Mesothelial cell of epicardium (in vitro differentiated cells): ENCODE measurements at regions not wholly inside any gene's neighbourhood (a gene's known extent, or its start where the extent isn't known, plus 50 kb on each side); places are given as distances from the start of the nearest gene placed in this dataset.

Source experiments
- DNase-seq, 2 experiments: peaks; one replicate each; pipeline ENCODE4 v3.0.0; 2021; ENCODE audit warnings: low spot score in 2 of 2; ENCODE audit not compliant: unreplicated experiment in 2 of 2
- H3K27ac Mint-ChIP-seq: 2 replicates; pipeline ENCODE4 v1.8.0; 2021; ENCODE audit warnings: mixed read lengths
- H3K27me3 Mint-ChIP-seq: 2 replicates; pipeline ENCODE4 v1.8.0; 2021; ENCODE audit warnings: low read depth, mixed read lengths
- H3K36me3 Mint-ChIP-seq: 2 replicates; pipeline ENCODE4 v1.8.0; 2021; ENCODE audit warnings: mixed read lengths
- H3K4me1 Mint-ChIP-seq: 2 replicates; pipeline ENCODE4 v1.8.0; 2021; ENCODE audit warnings: mixed read lengths
- H3K4me3 Mint-ChIP-seq: 2 replicates; pipeline ENCODE4 v1.8.0; 2021; ENCODE audit warnings: mild to moderate bottlenecking, moderate library complexity, mixed read lengths
- H3K9me3 Mint-ChIP-seq: 2 replicates; pipeline ENCODE4 v1.8.0; 2021; ENCODE audit warnings: mixed read lengths
- TF ChIP-seq, protein P1 (sequence below): fragments of 200-600 bp; sonication (generic); IDR thresholded peaks from one replicate; pipeline ENCODE4 v1.5.0; 2021; ENCODE audit warnings: antibody characterized with exemption; ENCODE audit not compliant: unreplicated experiment

DNA sequence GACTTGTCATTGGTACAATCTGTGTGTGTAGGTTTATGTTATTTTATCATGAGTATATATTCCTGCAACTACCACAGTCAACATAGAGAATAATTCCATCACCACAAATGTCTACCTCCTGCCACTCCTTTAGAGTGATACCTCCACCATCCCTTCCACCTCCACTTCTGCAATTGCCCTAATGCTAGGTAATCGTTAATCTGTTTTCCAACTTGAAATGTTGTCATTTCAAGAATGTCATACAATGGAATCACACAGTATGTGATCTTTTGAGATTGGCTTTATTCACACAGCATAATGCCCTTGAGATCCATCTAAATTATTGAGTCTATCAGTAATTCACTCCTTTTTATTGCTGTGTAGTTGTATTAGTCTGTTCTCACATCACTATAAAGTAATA is 414.8 kb upstream of the C16orf82 start:
- no peak overlapping the region for H3K27ac Mint-ChIP-seq
- TF ChIP-seq, protein P1, sequence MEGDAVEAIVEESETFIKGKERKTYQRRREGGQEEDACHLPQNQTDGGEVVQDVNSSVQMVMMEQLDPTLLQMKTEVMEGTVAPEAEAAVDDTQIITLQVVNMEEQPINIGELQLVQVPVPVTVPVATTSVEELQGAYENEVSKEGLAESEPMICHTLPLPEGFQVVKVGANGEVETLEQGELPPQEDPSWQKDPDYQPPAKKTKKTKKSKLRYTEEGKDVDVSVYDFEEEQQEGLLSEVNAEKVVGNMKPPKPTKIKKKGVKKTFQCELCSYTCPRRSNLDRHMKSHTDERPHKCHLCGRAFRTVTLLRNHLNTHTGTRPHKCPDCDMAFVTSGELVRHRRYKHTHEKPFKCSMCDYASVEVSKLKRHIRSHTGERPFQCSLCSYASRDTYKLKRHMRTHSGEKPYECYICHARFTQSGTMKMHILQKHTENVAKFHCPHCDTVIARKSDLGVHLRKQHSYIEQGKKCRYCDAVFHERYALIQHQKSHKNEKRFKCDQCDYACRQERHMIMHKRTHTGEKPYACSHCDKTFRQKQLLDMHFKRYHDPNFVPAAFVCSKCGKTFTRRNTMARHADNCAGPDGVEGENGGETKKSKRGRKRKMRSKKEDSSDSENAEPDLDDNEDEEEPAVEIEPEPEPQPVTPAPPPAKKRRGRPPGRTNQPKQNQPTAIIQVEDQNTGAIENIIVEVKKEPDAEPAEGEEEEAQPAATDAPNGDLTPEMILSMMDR = no peak
- H3K36me3 Mint-ChIP-seq = no peaks in the 10 kb centered on the region
- no peaks in the 10 kb centered on the region for H3K4me1 Mint-ChIP-seq
- peaks cover 13% of the 10 kb centered on the region for H3K9me3 Mint-ChIP-seq
- no peak for DNase-seq
- no peak overlapping the region for H3K4me3 Mint-ChIP-seq
- peaks cover 32% of the 10 kb centered on the region for H3K27me3 Mint-ChIP-seq

DNA sequence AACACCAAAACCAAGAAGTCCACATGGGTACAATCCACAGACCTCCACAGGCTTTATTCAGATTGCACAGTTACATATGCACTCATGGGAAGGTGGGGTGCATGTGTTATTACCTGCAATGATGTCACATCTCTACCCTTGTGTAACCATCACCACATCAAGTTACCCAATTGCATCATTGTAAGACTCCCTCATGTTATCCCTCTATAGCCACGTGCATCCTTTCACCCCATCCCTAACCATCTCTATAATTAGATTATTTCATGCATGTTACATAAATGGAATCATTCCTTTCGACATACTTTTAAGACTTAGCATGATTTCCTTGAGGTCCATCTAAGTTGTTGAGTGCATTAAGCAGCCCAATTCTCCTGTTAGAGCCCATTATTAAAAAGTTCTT is 408.2 kb upstream of the C16orf82 start:
- Mint-ChIP-seq H3K36me3 (no peaks in the 10 kb centered on the region), H3K27ac (no peak overlapping the region), H3K4me1 (no peaks in the 10 kb centered on the region), H3K4me3 (no peak overlapping the region), H3K9me3 (peaks cover 14% of the 10 kb centered on the region), H3K27me3 (peaks cover 36% of the 10 kb centered on the region)
- TF ChIP-seq, protein P1 = no peak
- no peak for DNase-seq

DNA sequence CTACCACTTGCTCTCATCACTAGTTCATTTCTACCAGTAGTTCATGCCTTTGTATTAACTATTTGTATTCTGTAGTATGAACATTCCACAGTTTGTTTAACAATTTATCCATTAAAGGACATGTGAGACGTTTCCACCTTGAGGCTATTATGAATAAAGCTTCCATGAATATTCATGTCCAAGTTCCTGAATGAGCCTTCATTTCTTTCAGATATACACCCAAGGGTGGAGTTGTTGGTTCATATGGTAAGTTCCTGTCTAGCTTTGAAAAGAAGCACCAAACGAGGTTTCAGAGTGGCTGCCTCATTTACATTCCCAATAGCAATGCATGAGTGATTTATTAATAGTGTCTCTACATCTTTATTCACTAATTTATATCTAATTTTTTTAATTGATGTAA is 407.8 kb upstream of the C16orf82 start:
- H3K4me1 Mint-ChIP-seq = no peaks in the 10 kb centered on the region

DNA sequence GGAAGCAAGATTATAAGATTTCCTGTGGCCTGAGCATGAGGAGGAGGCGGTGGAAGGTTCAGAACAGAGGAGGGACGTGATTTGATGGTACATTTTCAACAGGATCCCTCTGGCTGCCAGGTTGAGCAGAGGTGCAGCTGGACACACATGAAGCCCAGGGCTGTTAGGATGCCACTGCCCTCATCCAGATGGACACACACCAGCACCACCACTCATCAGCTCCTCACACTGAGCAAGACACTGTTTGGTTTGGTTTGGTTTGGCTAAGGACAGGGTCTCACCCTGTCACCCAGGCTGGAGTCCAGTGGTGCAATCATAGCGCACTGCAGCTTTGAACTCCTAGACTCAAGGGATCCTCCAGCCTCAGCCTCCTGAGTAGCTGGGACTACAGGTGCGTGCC is 402.6 kb upstream of the C16orf82 start:
- peaks cover 10% of the 10 kb centered on the region for H3K4me1 Mint-ChIP-seq
- no peaks in the 10 kb centered on the region for H3K9me3 Mint-ChIP-seq
- H3K27ac Mint-ChIP-seq = no peak overlapping the region
- H3K4me3 Mint-ChIP-seq = no peak overlapping the region
- H3K36me3 Mint-ChIP-seq = no peaks in the 10 kb centered on the region
- TF ChIP-seq, protein P1 = no peak
- H3K27me3 Mint-ChIP-seq = peaks cover 22% of the 10 kb centered on the region
- no peak for DNase-seq

More for the DNA sequence above, 407.8 kb upstream of the C16orf82 start:
- TF ChIP-seq, protein P1 = no peak
- Mint-ChIP-seq H3K27ac (no peak overlapping the region), H3K36me3 (no peaks in the 10 kb centered on the region), H3K9me3 (peaks cover 14% of the 10 kb centered on the region), H3K4me3 (no peak overlapping the region), H3K27me3 (peaks cover 36% of the 10 kb centered on the region)
- DNase-seq = no peak

- H3K9me3 Mint-ChIP-seq = peaks cover 5% of the 10 kb centered on the region
- DNase-seq = no peak
- H3K4me3 Mint-ChIP-seq = no peak overlapping the region
- peaks cover 19% of the 10 kb centered on the region for H3K27me3 Mint-ChIP-seq
- no peak overlapping the region for H3K27ac Mint-ChIP-seq
- no peaks in the 10 kb centered on the region for H3K36me3 Mint-ChIP-seq
- TF ChIP-seq, protein P1 = no peak
- peaks cover 10% of the 10 kb centered on the region for H3K4me1 Mint-ChIP-seq
Measured at GRCh38 chr16:26665166-26665939, 401.4 kb upstream of the C16orf82 start.
